ENCODE measurements at regions not wholly inside any gene's neighbourhood (a gene's known extent, or its start where the extent isn't known, plus 50 kb on each side); places are given as distances from the start of the nearest gene placed in this dataset.
"Not testable (repeated sequence)": the region's sequence is repeated elsewhere in the genome, so short reads cannot be mapped to it uniquely, and the experiment has no call there.

GRCh38 chr1:73356485-73356884 is 841.5 kb downstream of the LRRIQ3 start:
- no peak for DNase-seq
- intact Hi-C loops (cut with DNase I) = no loop called here

DNA sequence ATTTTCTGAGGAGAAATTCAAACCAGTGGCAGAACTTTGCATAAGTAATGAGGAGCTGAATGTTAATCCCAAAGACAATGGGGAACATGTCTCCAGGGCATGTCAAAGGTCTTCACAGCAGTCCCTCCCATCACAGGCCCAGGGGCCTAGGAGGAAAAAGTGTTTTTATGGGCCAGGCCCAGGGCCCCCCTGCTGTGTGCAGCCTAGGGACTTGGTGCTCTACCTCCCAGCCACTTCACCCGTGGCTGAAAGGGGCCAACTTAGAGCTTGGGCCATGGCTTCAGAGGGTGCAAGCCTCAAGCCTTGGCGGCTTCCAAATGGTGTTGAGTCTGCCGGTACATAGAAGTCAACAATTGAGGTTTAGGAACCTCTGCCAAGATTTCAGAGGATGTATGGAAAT is 854.0 kb downstream of the LRRIQ3 start:
- intact Hi-C loops (cut with DNase I) = no loop called here
- no peak for DNase-seq

GRCh38 chr1:73333847-73334503 is 864.0 kb downstream of the LRRIQ3 start:
- intact Hi-C loops (cut with DNase I) = no loop called here
- no peak for DNase-seq

DNA sequence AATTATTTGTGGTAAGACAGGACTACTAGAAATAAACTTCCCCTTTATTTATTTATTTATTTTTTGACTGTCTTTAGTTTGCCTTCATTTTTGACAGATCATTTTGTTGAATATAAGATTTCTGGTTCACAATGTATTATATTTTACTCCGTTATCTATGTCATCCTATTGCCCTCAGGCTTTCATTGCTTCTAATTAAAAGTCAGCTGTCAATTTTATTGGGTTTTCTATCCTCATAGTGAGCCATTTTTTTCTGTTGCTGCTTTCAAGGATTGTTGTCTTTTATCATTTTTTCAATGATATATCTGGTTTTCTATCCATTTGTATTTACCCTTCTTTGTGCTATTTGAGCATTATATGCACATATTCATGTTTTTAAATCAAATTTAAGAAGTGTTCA is 866.2 kb downstream of the LRRIQ3 start:
- intact Hi-C loops (cut with DNase I) = no loop called here
- DNase-seq = no peak

GRCh38 chr1:73327998-73328397 is 870.0 kb downstream of the LRRIQ3 start:
- intact Hi-C loops (cut with DNase I) = no loop called here
- no peak for DNase-seq

GRCh38 chr1:73327180-73327793 is 870.7 kb downstream of the LRRIQ3 start:
- no peak for DNase-seq
- intact Hi-C loops (cut with DNase I) = no loop called here

GRCh38 chr1:73326663-73327062 is 871.3 kb downstream of the LRRIQ3 start:
- intact Hi-C loops (cut with DNase I) = no loop called here
- no peak for DNase-seq

- DNase-seq = no peak
- intact Hi-C loops (cut with DNase I) = no loop called here
Observed at GRCh38 chr1:73310797-73311381, 887.1 kb downstream of the LRRIQ3 start.

- DNase-seq = no peak
- intact Hi-C loops (cut with DNase I) = no loop called here
Observed at GRCh38 chr1:73306899-73307555, 890.9 kb downstream of the LRRIQ3 start.

DNA sequence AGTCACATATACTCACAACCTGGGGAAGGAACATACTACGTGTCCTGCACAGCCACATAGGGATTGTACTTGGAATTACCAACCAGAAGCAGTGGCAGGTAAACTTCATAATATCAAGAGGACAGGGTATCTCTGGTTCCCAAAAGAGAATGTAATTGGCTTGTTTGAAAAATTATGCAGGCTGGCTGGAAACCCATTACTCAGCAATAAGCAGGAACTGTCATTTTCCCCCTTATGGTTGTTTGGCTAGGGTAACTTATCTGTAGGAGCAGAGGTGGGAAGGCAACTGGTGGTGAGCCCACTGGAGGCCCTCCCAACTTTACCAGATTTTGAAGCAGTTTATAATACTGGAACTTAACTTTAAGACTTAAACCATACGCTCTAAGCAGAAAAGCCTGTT is 924.1 kb downstream of the LRRIQ3 start:
- DNase-seq = no peak
- intact Hi-C loops (cut with DNase I) = no loop called here

DNA sequence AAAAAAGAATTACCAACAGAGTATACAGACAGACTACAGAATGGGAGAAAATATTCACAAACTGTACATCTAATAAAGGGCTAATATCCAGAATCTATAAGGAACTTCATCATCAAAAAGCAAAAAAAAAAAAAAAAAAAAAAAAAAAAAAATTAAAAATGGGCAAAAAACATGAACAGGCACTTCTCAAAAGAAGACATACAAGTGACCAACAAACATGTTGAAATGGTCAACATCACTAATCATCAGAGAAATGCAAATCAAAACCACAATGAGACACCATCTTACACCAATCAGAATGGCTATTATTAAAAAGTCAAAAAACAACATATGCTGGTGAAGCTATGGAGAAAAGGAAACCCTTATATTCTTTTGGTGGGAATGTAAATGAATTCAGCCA is 952.8 kb downstream of the LRRIQ3 start:
- DNase-seq; intact Hi-C loops (cut with DNase I): not testable (repeated sequence)

- intact Hi-C loops (cut with DNase I) = no loop called here
- no peak for DNase-seq
Observed at GRCh38 chr1:73218995-73219546, 936.7 kb upstream of the NEGR1 start.

DNA sequence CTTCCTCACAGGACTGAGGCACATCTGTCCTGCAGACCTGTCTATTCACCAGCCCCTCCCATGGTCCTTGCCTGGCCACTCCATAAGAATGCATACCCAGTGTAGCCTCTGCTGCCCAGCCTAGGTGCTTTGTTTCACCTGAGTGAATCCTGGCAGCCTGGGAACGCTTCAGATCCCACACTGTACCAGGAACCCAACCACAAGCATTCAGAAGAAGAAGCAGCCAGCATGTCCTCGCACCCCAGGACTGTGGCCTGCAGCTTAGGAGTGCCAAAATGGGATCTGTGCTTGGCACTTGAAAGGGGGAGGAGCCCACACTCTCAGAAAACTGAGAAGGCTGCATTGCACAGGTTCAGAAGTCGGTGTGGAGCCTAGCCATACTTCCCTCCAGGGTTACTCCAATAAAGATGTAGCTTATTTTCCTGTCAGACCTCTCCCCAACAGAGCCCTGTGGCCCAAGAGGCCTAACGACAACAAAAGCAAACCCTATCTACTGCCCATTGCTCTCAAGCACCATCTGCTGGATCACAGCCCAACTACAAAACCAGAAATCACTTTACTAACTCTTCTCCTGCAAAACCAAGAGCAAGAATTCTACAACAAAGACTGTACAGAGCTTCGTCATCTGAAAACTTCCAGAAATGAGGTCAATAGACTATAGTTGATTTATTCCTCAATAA is 923.1 kb upstream of the NEGR1 start:
- intact Hi-C loops (cut with DNase I) = no loop called here
- DNase-seq = no peak

DNA sequence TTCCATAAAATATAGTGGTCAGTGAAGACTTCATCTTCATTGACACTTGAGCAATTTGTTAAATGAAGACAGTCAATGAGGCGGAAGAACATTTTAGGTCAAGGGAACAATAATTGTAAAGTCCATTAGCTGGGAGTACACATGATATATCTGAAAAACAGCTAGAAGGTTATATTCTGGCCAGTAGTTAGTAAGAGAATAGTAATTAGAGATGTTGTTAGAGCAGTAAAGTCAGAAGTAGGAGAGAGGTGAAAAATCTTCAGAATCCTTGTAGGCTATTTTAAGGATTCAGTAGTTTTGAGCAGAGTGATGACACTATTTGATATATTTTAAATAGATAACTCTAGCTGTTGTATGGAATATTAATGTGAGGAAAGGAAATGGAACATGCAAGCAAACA is 915.6 kb upstream of the NEGR1 start:
- no peak for DNase-seq

GRCh38 chr1:73194965-73195364 is 912.6 kb upstream of the NEGR1 start:
- intact Hi-C loops (cut with DNase I) = no loop called here
- DNase-seq = no peak

More for the DNA sequence above, 915.6 kb upstream of the NEGR1 start:
- intact Hi-C loops (cut with DNase I) = no loop called here

DNA sequence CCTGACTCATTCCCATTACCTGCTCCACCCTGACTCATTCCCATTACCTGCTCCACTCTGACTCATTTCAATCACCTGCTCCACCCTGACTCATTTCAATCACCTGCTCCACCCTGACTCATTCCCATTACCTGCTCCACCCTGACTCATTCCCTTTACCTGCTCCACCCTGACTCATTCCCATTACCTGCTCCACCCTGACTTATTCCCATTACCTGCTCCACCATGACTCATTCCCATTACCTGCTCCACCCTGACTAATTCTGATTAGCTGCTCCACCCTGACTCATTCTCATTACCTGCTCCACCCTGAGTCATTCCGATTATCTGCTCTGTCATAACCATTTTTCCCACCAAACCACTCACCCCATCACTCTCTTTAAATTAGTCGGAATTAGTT is 901.2 kb upstream of the NEGR1 start:
- intact Hi-C loops (cut with DNase I); DNase-seq: not testable (repeated sequence)

GRCh38 chr1:73181190-73181540 is 898.8 kb upstream of the NEGR1 start:
- intact Hi-C loops (cut with DNase I) = no loop called here
- DNase-seq = no peak

DNA sequence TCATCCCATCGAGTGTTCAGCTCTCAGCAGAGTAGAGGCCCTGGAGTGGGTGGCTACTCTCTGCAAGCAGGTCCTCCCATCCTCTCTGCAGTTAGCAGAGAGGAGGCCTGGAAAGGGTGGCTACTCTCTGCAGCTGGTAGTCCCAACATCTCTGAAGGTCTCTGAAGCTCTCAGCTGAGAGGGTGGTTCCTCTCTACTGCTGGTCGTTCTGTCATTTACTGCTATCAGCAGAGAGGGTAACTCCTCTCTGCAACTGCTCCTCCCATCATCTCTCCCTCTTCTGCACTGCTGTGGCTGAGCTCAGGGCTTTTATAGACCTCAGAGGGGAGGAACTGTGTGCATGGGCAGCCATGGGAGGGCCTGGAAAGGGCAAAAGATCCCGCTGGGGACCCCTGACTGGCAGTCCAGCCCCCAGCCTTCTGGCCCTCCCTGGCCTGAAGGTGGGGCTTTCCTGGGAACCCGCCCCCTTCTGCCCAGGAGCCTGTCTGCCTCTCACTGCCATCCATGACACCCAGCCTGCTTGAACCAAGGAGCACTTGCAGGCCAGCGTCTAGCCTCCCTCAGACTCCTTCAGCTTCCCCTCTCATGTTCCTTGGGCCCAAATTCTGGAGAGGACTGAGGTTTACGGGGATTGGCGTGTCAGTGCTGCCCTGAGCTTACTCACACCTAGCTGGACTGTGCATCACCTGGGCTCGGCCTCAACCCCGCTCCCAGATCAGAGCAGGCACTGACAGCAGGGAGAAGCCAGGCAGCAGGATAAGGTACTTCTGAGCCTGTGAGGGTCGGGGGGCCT is 898.3 kb upstream of the NEGR1 start:
- intact Hi-C loops (cut with DNase I) = no loop called here
- DNase-seq = no peak

DNA sequence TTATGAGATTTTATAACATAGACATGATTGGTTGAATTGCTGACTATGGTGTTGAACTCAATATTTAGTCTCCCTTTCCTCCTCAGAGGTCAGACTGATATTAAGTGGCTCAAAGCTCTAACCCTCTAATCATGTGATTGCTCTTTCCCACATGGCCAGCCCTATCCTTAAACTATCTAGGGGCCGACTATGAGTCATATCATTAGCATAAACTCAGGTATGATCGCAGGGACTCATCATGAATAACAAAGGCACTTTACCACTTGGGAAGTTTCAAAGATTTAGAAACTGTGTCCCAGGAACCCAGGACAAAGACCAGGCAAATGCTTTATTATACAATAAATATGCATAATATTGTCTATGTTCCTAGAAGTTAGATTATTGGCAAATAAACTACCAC is 894.6 kb upstream of the NEGR1 start:
- intact Hi-C loops (cut with DNase I) = no loop called here

More for the DNA sequence above, 894.6 kb upstream of the NEGR1 start:
- DNase-seq = no peak

All from head of caudate nucleus (tissue), 42 donors.